GM18907 (cell line): ENCODE measurements at regions not wholly inside any gene's neighbourhood (a gene's known extent, or its start where the extent isn't known, plus 50 kb on each side); places are given as distances from the start of the nearest gene placed in this dataset.

Source experiments
- ATAC-seq: cut with Tn5 transposase; IDR thresholded peaks from one replicate; pipeline ENCODE4 v1.9.1; 2021; ENCODE audit warnings: mild to moderate bottlenecking, moderate library complexity; ENCODE audit not compliant: unreplicated experiment

DNA sequence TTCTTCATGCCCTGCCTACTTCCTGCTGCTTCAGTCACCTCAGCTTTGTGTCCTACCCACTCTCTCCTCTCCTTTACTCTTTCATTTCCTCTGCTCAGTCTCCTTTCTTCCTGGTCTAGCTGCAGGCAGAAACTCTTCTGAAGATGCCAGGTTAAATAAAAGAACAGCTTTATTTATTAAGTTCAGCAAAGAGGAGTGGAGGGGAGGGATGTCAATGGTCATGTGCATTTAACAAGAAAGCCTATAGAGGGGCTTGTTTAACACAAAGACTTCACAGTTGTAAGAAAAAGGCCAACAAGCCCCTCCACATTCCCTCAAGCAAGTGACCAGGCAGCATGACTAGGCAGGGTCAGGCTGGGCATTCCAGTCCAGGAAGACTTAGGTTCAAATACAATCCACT, 609.2 kb downstream of the INSC start:
- ATAC-seq, result no peak

DNA sequence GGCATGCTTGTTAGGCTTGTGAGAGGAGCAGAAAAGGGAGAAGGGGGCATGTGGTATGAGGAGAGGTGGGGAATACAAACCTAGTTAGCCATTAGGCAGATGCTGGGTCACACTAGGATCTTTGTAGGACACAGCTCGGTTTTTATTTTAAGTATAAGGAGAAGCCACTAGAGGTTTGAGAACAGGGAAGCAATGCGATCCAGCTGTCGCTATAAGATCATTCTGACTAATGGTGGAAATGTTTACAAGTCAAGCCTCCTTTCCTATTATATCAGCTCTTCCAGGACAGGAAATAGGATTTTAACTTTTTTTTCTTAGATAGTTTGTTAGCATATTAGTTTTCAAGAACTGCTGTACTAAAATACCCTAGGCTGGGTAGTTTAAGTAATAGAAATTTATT, 609.9 kb downstream of the INSC start:
- ATAC-seq, result no peak

DNA sequence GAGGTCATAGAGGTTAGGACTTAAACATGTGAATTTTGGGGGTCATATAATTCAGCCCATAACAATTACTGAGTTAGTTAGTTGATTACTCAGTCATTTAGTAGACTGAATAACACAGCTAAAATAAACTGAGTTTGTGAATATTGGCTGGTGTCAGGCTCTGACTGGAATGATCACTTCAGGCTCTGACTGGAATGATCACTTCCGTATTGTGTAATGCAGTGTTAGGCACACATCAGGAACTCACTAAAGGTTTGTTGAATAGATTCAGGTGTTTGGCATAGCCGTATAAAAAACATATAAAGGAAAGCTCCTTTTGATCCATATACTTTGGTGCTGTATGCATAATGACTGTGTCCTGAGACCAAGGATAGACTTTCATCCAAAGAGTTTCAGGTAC, 610.5 kb downstream of the INSC start:
- no peak for ATAC-seq

DNA sequence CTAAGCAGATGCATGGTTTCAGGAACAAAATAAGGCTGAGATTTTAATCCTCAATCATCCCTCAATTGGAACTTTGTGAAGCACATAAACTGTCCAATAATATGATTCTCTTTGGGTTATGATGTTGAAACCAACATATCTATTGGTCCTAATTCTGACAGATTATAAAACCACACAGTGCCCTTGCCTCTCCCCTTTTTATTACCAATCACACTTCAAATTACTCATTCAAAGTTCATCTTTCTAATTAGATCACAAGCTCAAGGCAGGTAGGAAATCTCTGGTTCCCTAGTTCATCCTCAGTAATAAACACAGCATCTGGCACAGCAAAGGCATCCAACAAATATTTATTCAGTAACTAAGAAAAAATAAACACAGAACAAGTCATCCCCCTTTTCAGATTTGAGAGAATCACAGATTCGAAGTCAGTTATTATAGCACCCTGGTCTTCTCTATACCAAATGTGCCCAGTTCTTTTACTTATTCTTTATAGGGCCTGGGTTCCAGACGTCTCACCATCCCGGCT, 611.6 kb downstream of the INSC start:
- no peak for ATAC-seq

DNA sequence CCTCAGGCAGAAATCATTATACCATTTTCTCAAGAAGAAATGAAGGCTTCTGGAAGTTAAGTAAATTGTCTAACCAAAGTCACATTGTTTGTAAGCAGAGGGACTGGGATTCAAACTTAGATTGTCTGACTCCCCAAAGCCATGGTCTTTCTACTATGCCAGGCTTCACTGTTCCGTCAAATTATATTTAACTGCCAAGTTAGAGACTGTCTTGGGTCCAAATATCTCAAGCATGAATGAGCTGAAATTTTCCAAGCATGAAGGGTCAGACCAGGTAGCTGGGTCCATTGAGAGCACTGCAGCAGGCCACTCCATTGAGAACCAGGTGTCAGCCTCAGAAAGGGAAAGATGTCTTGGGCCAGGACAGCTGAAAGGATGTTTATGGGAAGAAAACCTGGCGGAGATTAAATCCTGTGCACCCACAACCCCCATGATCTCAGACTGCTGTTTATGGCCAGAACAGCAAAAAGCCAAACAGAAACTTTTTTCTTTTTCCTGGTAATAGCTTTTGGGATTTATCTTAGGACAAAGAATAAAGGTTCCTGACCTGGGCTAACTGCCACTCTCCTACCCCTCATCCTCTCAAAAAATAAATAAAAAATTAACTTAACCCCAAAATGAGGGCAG, 612.3 kb downstream of the INSC start:
- no peak for ATAC-seq

DNA sequence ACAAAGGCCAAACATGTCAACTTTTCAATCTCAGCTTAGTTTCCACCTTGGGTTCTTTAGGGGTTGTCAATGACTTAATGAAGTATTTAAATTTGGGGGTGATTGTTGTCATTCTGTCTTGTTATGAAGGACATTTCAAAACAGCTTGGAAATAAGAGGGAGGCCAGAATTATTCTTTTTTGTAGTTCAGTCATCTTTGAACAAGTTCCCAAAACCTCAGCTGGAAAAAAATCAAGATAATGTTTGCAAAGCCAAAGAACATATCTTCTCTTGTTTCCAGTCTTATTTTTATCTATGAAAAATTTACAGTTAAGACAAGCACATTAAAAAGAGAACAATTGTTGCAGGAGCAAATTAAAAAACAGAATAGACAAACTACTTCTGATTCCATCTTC, 612.8 kb downstream of the INSC start:
- no peak for ATAC-seq

DNA sequence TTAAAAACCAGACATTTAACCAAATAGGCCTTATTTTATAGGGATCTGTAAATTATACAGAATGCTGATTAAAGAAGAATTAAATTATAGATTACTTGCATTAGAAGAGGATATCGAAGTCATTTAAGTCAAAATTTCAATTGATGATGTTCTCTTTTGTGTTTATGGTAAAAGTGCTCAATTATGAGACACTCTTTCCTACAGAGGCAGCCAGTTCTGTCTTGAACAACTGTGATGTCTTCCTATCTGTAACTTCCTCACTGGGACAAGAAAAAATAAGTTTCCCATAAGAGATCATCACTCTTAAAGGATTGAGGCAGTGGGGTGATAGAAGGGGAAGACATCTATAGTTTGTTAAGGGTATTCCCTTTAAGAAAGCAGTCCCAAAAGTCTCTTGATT, 613.5 kb downstream of the INSC start:
- no peak for ATAC-seq

DNA sequence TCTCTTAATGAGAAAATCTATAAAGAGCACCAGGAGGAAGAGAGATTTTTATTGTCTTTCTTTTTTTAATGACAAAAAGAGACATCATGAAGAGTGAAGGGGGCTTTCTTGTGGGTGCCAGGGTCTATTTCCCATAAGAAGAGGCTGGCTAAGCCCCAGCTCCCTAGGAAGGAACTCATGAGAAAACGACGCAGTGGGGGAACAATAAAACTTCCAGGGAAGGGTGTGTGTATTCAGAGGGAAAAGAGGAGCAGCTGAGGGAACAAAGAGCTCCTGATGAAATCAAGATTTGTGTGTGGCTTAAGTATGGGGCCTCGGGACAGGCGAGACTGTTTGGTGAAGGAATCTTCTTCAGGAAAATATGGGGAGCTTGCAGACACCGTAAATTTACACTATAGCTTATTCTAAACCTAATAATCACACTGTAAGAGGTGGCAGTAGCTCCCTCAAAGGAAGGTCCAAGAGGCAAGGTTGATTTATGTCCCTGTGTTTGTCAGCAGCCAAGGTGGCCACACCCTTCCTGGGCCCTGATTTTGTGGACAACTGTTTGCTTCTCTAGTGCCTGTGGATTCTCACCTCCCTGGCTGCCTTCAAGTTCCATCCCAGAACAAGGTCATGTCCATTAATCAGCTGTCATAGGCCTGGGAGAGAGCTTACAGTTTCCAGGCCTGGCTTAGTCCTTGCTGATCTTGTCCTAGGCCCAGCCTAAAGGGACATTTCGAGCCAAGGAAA, 615.7 kb downstream of the INSC start:
- no peak for ATAC-seq

DNA sequence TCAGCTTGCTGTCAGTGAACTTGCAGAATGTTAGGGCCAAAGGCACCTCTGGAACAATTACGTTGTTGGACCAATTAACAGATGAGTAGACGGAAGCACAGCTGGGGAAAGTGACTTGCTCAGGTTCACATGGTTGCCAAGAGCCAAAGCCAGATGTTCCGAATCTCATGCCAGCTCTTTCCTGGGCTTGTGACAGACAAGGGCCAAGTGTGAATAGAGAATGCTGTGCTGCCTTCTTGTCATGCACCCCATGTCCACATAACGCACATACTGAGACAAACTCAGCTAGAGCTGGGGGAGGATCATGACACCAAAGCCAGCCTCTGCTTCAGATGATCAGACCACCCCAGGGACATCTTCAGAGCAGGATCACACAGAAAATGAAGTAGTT, 616.3 kb downstream of the INSC start:
- no peak for ATAC-seq

DNA sequence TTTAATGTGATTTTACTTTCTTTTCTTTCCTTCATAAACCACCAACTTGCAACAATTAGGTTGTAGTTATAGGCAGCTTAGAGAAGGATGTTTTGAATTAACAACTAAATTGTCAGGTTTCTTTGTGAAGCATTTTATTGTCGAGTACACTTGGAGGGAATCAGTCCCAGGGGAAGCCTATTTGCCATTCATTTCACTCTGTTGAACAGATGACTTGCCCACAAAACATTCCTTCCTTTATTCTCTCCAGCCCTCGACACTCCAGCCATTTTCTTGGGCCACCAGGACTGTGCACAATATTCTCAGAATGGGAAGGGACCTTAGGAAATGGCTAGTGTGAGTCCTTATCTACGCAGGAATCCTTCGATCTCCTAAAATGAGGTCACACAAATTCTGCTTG, 620.6 kb downstream of the SOX6 start:
- no peak for ATAC-seq

DNA sequence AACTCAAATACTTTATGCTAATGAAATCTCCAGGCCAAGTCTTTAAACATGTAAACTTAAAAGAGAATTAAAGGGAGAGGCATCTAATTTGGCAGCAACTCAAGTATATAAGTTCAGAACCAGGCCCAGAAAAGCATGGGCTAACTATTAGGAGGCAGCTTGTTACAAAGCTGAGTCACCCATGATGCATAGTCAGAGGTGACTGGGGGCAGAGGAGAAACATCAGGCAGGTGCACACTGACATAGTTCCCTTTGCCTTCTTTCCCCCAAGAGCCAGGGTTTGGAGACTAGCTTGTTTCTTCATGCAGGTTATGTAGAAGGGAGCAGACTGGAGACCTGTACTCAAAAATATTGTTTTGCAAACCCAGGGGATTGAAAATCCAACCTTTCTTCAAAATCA, 619.0 kb downstream of the SOX6 start:
- ATAC-seq, result no peak

DNA sequence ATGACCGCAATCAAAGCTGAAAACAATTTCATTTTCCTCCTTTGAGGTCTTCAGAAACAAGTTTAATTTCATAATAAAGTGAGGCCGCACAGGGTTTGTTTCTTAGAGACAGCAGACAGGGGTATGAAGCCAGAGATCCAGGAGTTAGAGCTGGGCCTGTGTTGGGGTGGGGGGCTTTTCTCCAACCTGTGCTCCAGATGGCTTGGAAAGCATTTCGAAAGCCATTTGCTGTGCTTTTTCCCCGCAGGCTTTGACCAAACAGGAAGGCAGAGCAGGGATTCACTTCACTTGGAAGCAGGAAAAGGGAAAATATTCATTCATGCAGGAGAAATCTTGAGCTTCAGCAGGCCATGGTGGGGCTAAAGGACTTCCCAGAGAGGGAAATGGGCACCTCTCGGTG, 617.4 kb downstream of the SOX6 start:
- ATAC-seq, result no peak

DNA sequence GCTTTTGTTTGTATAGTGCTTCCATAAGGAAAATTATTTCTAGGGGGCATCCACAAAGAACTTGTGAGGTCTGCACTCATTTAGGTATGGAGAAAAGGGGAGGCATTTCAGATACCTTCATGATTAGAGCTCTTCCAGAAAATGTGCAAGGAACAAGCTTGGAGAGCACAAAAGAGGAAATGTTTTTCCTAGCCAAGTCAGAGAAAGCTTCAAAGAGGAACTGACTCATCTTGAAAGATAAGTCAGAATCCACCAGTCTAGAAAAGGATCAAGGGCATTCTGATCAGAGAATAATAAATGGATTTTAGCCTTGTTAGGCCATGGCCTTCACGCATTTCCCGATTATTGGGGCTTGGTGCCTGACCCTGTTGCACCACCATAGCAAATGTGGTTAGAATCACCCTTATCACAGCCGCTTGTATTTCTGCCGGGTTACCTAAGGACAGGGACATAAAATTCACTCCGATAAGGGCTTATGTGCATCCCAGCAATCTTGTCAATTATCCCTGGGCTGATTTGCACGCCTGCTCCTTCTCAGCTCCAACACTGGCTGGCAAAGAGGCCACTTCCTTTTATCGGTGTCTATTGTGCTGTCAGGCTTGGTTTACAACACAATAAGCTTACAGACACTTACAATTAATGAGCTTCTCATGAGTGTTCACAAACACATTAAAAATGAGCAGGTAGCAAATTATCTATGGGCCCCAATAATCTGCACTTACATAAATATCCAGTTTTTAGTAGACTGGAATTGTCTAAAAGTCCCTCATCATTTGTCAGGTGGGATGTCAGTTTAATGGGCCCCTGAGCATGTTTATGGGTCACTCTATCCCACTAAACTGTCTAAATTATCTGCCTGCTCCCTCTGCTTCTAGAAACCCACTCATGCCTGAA, 613.5 kb downstream of the SOX6 start:
- no peak for ATAC-seq

DNA sequence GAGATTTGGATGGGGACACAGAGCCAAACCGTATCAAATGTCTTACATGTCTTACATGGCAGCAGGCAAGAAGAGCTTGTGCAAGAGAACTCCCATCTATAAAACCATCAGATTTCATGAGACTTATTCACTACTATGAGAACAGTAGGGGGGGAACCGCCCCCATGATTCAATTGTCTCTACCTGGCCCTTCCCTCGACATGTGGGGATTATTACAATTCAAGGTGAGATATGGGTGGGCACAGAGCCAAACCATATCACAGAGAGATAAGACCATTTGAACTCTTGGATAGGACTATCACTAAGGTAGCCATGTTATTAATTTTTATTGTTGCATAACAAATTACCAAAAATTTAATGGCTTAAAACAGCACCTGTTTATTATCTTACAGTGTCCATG, 611.7 kb downstream of the SOX6 start:
- no peak for ATAC-seq

DNA sequence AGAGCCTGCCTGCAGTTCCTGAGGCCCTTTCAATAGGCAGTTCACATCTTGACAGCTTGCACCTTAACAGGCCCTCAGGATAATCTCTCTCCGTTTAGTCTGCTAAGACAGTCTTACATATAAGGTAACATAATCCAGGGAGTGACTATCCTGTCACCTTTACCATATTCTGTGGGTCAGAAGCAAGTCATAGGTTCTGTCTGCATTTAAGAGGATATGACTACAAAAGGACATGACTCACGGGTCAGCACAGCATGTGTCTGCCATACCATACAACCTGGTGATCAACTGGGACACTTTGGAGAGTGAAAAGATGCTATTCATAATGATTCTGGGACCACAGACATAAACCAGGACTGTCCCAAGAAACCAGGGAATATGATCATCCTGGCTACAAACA, 611.1 kb downstream of the SOX6 start:
- no peak for ATAC-seq

DNA sequence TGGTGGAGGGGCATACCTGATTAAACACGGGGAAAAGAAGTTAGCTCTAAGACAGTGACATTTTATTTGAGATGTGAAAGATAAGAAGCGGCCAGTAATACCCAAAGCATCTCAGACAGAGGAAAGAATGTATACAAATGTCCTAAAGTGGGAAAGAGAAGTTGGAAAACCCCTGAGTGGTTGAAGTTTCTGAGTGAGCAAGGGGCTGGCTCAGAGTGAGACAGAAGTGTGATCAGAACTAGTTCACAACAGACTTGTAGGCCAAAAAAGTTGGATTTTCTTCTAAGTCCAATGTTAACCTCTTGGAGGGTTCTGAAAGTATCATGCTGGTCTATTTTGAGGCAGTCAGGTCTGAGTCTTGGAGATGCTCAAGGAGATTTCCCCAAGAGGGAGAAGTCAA, 608.7 kb downstream of the SOX6 start:
- no peak for ATAC-seq

DNA sequence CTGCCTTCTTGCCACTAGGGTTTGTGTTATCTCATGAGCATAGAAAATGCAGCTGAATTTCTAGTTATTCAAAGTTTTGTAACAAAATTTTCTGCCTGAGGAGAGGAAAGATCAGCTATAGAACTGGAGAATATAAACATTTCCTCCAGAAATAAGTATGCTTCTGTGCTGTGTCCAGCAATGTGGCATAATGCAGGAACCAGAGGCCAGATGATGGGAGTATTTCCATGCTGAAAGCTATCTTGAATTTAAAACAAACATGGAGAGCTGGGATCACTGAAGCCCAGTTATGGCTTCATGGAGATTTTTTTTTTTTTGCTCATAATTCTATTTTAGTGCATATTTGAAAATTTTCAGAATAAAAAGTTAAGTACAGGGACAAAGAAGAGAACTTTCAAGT, 608.2 kb downstream of the SOX6 start:
- ATAC-seq, result no peak

DNA sequence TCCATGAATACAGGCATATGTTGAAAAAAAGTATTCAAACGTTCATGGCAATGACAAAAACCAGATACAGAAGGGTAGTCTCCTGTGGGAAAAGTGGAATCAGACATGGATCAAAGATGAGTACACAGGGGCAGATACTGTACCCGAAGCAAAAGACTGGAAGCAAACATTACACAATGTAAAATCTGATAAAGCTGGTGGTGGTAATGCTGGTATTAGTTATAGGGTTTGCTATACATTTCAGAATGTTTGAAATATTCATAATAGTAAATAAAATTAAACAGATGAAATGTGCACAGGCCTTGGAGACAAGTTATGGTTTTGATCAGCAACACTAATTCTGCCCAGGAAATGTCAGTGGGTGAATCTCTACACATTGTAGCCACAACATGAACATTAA, 607.6 kb downstream of the SOX6 start:
- ATAC-seq, result no peak

DNA sequence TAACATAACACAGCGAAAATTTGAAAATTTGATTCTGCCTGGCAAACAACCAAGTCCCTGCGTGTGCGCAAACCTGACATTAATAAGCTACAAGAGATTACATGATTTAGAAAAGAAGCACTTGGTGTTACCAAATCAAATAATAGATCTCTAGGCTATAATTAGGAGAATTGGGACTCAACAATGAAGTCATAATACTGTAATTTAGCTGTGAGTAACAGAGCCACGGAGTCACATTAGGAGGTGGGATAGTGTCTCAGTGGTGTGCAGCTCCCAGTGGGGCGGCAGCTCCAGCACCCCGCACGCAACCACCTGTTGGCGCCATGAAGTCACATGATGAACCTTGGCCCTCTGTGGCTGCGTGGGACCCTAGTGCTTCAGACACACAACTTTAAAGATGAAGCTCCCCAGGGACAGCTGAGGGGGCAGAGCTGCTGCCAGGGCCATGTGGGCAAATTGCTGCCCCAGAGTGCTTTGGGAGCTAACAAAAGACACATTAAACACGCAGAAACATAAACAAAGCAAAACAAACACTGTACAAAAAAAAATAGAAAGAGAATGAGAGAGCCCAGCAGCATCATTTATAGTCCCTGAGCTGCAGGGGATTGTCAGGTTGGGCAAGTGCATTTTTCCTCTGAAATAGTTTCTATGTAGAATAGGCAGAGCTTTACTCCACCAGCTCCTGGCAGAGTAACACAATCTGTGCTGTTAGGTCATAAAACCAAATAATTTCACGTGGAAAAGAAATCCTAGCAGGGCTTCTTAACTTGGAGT, 605.6 kb downstream of the SOX6 start:
- ATAC-seq, result no peak

DNA sequence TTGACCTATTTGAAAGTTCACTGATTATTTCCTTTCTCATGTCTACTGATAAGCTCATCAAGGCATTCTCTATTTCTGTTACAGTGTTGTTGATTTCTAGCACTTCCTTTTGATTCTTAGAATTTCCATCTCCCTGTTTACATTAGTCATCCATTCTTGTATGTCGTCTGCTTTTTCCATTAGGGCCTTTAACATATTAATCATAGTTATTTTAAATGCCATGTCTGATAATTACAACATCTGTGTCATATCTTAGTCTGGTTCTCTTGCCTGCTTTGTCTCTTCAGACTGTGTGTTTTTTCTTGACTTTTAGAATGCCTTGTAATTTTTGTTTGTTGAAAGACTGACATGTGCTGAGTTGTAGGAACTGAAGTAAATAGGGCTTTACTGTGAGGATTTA, 602.1 kb downstream of the SOX6 start:
- no peak for ATAC-seq
